ENCODE measurements at regions not wholly inside any gene's neighbourhood (a gene's known extent, or its start where the extent isn't known, plus 50 kb on each side); places are given as distances from the start of the nearest gene placed in this dataset.

- DNase-seq, result no peak
These were observed 373.8 kb upstream of the SYT4 start for GRCh38 chr18:43651057-43651456.

GRCh38 chr18:43656547-43656946, 379.3 kb upstream of the SYT4 start:
- DNase-seq, result no peak

- no peak for DNase-seq
These were observed 384.3 kb upstream of the SYT4 start for GRCh38 chr18:43661570-43661969.

GRCh38 chr18:43662657-43663056, 385.4 kb upstream of the SYT4 start:
- DNase-seq, result no peak

GRCh38 chr18:43663159-43663558, 385.9 kb upstream of the SYT4 start:
- no peak for DNase-seq

GRCh38 chr18:43664487-43665008, 387.3 kb upstream of the SYT4 start:
- no peak for DNase-seq

GRCh38 chr18:43665105-43665788, 388.0 kb upstream of the SYT4 start:
- DNase-seq, result no peak

- no peak for DNase-seq
These were observed 391.6 kb upstream of the SYT4 start for GRCh38 chr18:43668866-43669265.

- no peak for DNase-seq
These were observed 394.1 kb upstream of the SYT4 start for GRCh38 chr18:43671431-43671830.

- no peak for DNase-seq
These were observed 402.8 kb upstream of the SYT4 start for GRCh38 chr18:43680096-43680495.

- DNase-seq, result no peak
These were observed 404.4 kb upstream of the SYT4 start for GRCh38 chr18:43681661-43682060.

- no peak for DNase-seq
These were observed 404.9 kb upstream of the SYT4 start for GRCh38 chr18:43682196-43682595.

GRCh38 chr18:43686709-43687108, 409.4 kb upstream of the SYT4 start:
- DNase-seq, result no peak

GRCh38 chr18:43692099-43692690, 414.9 kb upstream of the SYT4 start:
- no peak for DNase-seq

GRCh38 chr18:43702399-43702798, 425.1 kb upstream of the SYT4 start:
- DNase-seq, result no peak

GRCh38 chr18:43703050-43703449, 425.8 kb upstream of the SYT4 start:
- no peak for DNase-seq

- no peak for DNase-seq
These were observed 428.6 kb upstream of the SYT4 start for GRCh38 chr18:43705850-43706249.

GRCh38 chr18:43710135-43710534, 432.8 kb upstream of the SYT4 start:
- no peak for DNase-seq

- DNase-seq, result no peak
These were observed 437.2 kb upstream of the SYT4 start for GRCh38 chr18:43714343-43715010.

- DNase-seq, result no peak
These were observed 442.0 kb upstream of the SYT4 start for GRCh38 chr18:43719267-43719795.

- DNase-seq, result no peak
These were observed 442.8 kb upstream of the SYT4 start for GRCh38 chr18:43720041-43720440.

GRCh38 chr18:43735570-43735969, 458.3 kb upstream of the SYT4 start:
- no peak for DNase-seq

GRCh38 chr18:43744960-43745745, 467.9 kb upstream of the SYT4 start:
- DNase-seq, result no peak
